B cell (primary cell): ENCODE measurements at regions not wholly inside any gene's neighbourhood (a gene's known extent, or its start where the extent isn't known, plus 50 kb on each side); places are given as distances from the start of the nearest gene placed in this dataset.

Experiments used
- ATAC-seq: fragments of 200-7000 bp; cut with Tn5 transposase; one replicate; pipeline ENCODE4 v1.10.0; 2021; ENCODE audit warnings: low read depth, mild to moderate bottlenecking, moderate number of reproducible peaks, moderate library complexity
- CTCF ChIA-PET: fragments of 350-600 bp; sonication (Branson Sonifier 250); formaldehyde crosslinking; loops from one replicate; lab custom pipeline; 2021; ENCODE audit warnings: antibody characterized with exemption, inconsistent platforms; lab: Charles Lee
- POLR2A ChIA-PET: fragments of 350-600 bp; sonication (Branson Sonifier 250); formaldehyde crosslinking; loops from one replicate; lab custom pipeline; 2021; ENCODE audit warnings: antibody characterized with exemption; lab: Charles Lee
- DNase-seq: peaks from one replicate; pipeline ENCODE4 v3.0.0; 2013
- H2AFZ ChIP-seq: 2 replicates; pipeline ENCODE4 v1.6.1; 2012; ENCODE audit warnings: mild to moderate bottlenecking, low read depth, low read length; ENCODE audit not compliant: insufficient read depth, poor library complexity, severe bottlenecking
- H3K27ac ChIP-seq, 2 donors: 1 replicate in 1 of 2; 2 replicates in 1 of 2; pipeline ENCODE4 v1.5.1; 2012 to 2013; ENCODE audit warnings: low read length in 2 of 2, mild to moderate bottlenecking in 2 of 2, moderate library complexity in 1 of 2
- H3K27me3 ChIP-seq, 4 experiments: fragments of 200-600 bp in 1 of 4; sonication (generic) in 1 of 4; replicated peaks in 1 of 4; 1 replicate in 2 of 4; 2 replicates in 2 of 4; pipeline versions ENCODE4 v1.6.1 to v1.7.0; 2013 to 2016; ENCODE audit warnings: low read length in 3 of 4, mild to moderate bottlenecking in 2 of 4, mixed read lengths in 1 of 4, moderate library complexity in 1 of 4; ENCODE audit not compliant: insufficient read depth in 4 of 4, control insufficient read depth in 3 of 4; ENCODE audit errors: control extremely low read depth in 1 of 4
- H3K36me3 ChIP-seq, 2 experiments: replicated peaks in 1 of 2; 1 replicate in 1 of 2; 2 replicates in 1 of 2; pipeline versions ENCODE4 v1.6.1 to v1.7.1; 2013; ENCODE audit warnings: low read length in 1 of 2; ENCODE audit not compliant: insufficient read depth in 2 of 2, control insufficient read depth in 1 of 2; ENCODE audit errors: control extremely low read depth in 1 of 2, extremely low read depth in 1 of 2
- H3K4me1 ChIP-seq, 2 donors: fragments of 200-600 bp in 1 of 2; sonication (generic) in 1 of 2; 1 replicate in 1 of 2; 2 replicates in 1 of 2; pipeline versions ENCODE4 v1.5.1 to v1.6.1; 2013 to 2017; ENCODE audit warnings: low read length in 2 of 2; ENCODE audit not compliant: control insufficient read depth in 2 of 2, insufficient read depth in 2 of 2
- H3K4me2 ChIP-seq: replicated peaks from 2 replicates; pipeline ENCODE3; 2012; ENCODE audit warnings: mild to moderate bottlenecking, low read depth, low read length; ENCODE audit not compliant: poor library complexity, severe bottlenecking
- H3K4me3 ChIP-seq, 5 experiments: fragments of 200-600 bp in 1 of 5; sonication (generic) in 1 of 5; 1 replicate in 3 of 5; 2 replicates in 2 of 5; pipeline versions ENCODE4 v1.5.1 to v1.7.0; 2011 to 2016; ENCODE audit warnings: low read length in 4 of 5, mild to moderate bottlenecking in 4 of 5, low read depth in 2 of 5, control low read depth in 1 of 5, moderate library complexity in 1 of 5; ENCODE audit not compliant: insufficient read depth in 1 of 5; ENCODE audit errors: control extremely low read depth in 1 of 5, extremely low read depth in 1 of 5
- H3K79me2 ChIP-seq: fragments of 200-600 bp; sonication (generic); one replicate; pipeline ENCODE4 v1.6.0; 2016; ENCODE audit warnings: low read length; ENCODE audit not compliant: control insufficient read depth, insufficient read depth
- H3K9ac ChIP-seq: fragments of 200-600 bp; sonication (generic); 2 replicates; pipeline ENCODE4 v1.6.1; 2017; ENCODE audit warnings: mild to moderate bottlenecking, low read length, moderate library complexity
- H3K9me3 ChIP-seq, 3 donors: one replicate each; pipeline versions ENCODE4 v1.6.1 to v1.7.1; 2013; ENCODE audit warnings: low read length in 2 of 3; ENCODE audit not compliant: control insufficient read depth in 2 of 3, insufficient read depth in 1 of 3; ENCODE audit errors: control extremely low read depth in 1 of 3
- H4K20me1 ChIP-seq: 2 replicates; pipeline ENCODE4 v1.6.0; 2012; ENCODE audit warnings: mild to moderate bottlenecking, low read length; ENCODE audit not compliant: insufficient read depth, control insufficient read depth, poor library complexity, severe bottlenecking
- H3K27ac Mint-ChIP-seq: one replicate; pipeline ENCODE4 v1.8.0; 2021; ENCODE audit warnings: mixed read lengths
- H3K27me3 Mint-ChIP-seq: one replicate; pipeline ENCODE4 v1.8.0; 2021; ENCODE audit warnings: mixed read lengths
- H3K4me1 Mint-ChIP-seq: one replicate; pipeline ENCODE4 v1.8.0; 2021; ENCODE audit warnings: mixed read lengths
- H3K4me3 Mint-ChIP-seq: one replicate; pipeline ENCODE4 v1.8.0; 2021; ENCODE audit warnings: mixed read lengths
- H3K9me3 Mint-ChIP-seq: one replicate; pipeline ENCODE4 v1.8.0; 2022; ENCODE audit warnings: mixed read lengths; ENCODE audit not compliant: insufficient read depth
- EZH2 ChIP-seq: IDR thresholded peaks from 2 replicates; pipeline ENCODE4 v1.6.1; 2012; ENCODE audit warnings: borderline replicate concordance, low read depth, mild to moderate bottlenecking, moderate library complexity, low read length; ENCODE audit not compliant: insufficient read depth, poor library complexity, severe bottlenecking
- WGBS: methylation state at CpG from one replicate; pipeline ENCODE4 v1.1.5; 2013; ENCODE audit warnings: missing lambda C conversion rate; ENCODE audit not compliant: insufficient coverage; 5-methylcytosine and 5-hydroxymethylcytosine counted together
- intact Hi-C: fragments of 100-400 bp; cut with micrococcal nuclease; formaldehyde crosslinking; loops from one replicate; pipeline ENCODE4 v1.10.0; 2022
- TF ChIP-seq, protein P1 (sequence below): fragments of 200-600 bp; IDR thresholded peaks from one replicate; pipeline ENCODE4 v1.8.0; 2022; ENCODE audit warnings: antibody characterized with exemption, mild to moderate bottlenecking

DNA sequence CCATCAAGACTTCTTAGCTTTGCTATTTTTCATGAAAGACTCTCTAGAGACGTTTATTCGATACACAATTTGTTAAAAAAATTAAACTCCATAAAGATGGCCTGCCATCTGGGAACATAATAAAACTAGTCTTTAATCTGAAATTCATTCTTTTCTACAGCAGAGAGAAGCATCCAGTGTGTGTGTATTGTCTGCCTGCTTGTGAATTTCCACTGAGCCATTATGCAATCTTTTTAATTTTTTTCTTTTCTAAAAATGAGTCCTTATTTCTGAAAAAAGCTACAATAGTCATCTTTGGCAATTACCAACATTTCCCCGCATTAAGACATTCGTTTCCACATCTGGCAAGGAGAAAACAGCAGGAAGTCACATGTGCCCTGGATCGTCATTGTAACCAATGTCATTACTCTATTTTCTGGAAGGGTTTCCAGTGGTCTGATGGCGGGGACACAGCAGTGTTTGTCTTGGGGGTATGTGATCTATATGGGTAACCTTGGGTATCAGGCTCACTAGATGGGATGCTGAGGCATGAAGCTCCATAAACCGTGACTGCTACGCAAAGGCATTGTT, 263.1 kb downstream of the MSX2 start:
- H4K20me1 ChIP-seq, result no peaks in the 10 kb centered on the region
- H3K27me3 ChIP-seq, result no peaks in the 10 kb centered on the region
- H3K27me3 Mint-ChIP-seq, result no peaks in the 10 kb centered on the region
- H3K9me3 Mint-ChIP-seq, result no peaks in the 10 kb centered on the region
- no peaks in the 10 kb centered on the region for H3K36me3 ChIP-seq
- H3K9me3 ChIP-seq, result peaks cover 0 to 6% (median 0%) of the 10 kb centered on the region in 3 donors
- TF ChIP-seq, protein P1, sequence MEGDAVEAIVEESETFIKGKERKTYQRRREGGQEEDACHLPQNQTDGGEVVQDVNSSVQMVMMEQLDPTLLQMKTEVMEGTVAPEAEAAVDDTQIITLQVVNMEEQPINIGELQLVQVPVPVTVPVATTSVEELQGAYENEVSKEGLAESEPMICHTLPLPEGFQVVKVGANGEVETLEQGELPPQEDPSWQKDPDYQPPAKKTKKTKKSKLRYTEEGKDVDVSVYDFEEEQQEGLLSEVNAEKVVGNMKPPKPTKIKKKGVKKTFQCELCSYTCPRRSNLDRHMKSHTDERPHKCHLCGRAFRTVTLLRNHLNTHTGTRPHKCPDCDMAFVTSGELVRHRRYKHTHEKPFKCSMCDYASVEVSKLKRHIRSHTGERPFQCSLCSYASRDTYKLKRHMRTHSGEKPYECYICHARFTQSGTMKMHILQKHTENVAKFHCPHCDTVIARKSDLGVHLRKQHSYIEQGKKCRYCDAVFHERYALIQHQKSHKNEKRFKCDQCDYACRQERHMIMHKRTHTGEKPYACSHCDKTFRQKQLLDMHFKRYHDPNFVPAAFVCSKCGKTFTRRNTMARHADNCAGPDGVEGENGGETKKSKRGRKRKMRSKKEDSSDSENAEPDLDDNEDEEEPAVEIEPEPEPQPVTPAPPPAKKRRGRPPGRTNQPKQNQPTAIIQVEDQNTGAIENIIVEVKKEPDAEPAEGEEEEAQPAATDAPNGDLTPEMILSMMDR, result no peak
- no peak for TF ChIP-seq EZH2
- no peaks in the 10 kb centered on the region for H3K4me1 ChIP-seq
- POLR2A ChIA-PET, result no interaction called here
- H3K79me2 ChIP-seq, result no peaks in the 10 kb centered on the region
- ATAC-seq (no peak), DNase-seq (no peak)
- no peak overlapping the region for H3K4me3 ChIP-seq
- no peak overlapping the region for H2AFZ ChIP-seq
- 80% methylated on average over 2 of the region's 8 CpGs for WGBS
- no peak overlapping the region for H3K4me3 Mint-ChIP-seq
- intact Hi-C loops, result no loop called here
- no peak overlapping the region for H3K27ac ChIP-seq
- no peak overlapping the region for H3K27ac Mint-ChIP-seq
- no peak overlapping the region for H3K9ac ChIP-seq
- no peak overlapping the region for H3K4me2 ChIP-seq
- CTCF ChIA-PET, result no interaction called here
- no peaks in the 10 kb centered on the region for H3K4me1 Mint-ChIP-seq

DNA sequence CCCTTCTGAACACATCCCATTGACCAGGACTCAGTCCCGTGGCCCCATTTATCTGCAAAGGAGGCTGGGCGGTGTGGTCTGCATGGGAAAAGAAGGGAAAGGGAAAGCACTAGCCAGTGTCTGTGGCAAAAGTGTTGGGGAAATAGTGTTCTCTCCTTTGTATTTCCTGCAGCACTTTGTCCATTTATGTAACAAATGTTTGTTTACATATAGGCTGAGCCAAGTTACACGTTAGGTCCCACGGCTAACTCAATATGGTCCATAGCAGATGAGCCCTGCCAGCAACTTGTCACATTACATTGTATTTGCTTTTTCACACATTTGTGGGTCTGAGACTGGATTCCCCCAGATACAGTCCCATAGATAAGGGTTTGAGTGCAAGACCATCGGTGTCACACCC, 260.5 kb downstream of the MSX2 start:
- Histone ChIP-seq H3K27ac (no peak overlapping the region), H3K79me2 (no peaks in the 10 kb centered on the region), H2AFZ (no peak overlapping the region), H3K4me3 (no peak overlapping the region), H3K27me3 (no peaks in the 10 kb centered on the region), H3K9me3 (peaks cover 0 to 3% (median 0%) of the 10 kb centered on the region in 3 donors), H4K20me1 (no peaks in the 10 kb centered on the region), H3K9ac (no peak overlapping the region), H3K36me3 (no peaks in the 10 kb centered on the region), H3K4me1 (no peaks in the 10 kb centered on the region), H3K4me2 (no peak overlapping the region)
- POLR2A ChIA-PET, result no interaction called here
- CTCF ChIA-PET, result no interaction called here
- DNase-seq (no peak), ATAC-seq (no peak)
- intact Hi-C loops, result no loop called here
- TF ChIP-seq EZH2, result no peak
- TF ChIP-seq, protein P1, result no peak
- WGBS, result 100% methylated on average over 5 of the region's 5 CpGs
- H3K27ac Mint-ChIP-seq, result no peak overlapping the region
- no peaks in the 10 kb centered on the region for H3K9me3 Mint-ChIP-seq
- H3K27me3 Mint-ChIP-seq, result no peaks in the 10 kb centered on the region
- no peaks in the 10 kb centered on the region for H3K4me1 Mint-ChIP-seq
- no peak overlapping the region for H3K4me3 Mint-ChIP-seq
